Ishikawa (cell line): ENCODE measurements at regions not wholly inside any gene's neighbourhood (a gene's known extent, or its start where the extent isn't known, plus 50 kb on each side); places are given as distances from the start of the nearest gene placed in this dataset.

Experiments
- CEBPB ChIP-seq: IDR thresholded peaks from 2 replicates; pipeline ENCODE4 v1.6.1; 2012
- CREB1 ChIP-seq: IDR thresholded peaks from 2 replicates; pipeline ENCODE4 v1.6.1; 2012; ENCODE audit warnings: low read depth
- EP300 ChIP-seq: IDR thresholded peaks from 2 replicates; pipeline ENCODE4 v1.6.1; 2012; ENCODE audit warnings: borderline replicate concordance
- RAD21 ChIP-seq: IDR thresholded peaks from 2 replicates; pipeline ENCODE4 v1.6.1; 2012; ENCODE audit warnings: low read depth
- TAF1 ChIP-seq: IDR thresholded peaks from 2 replicates; pipeline ENCODE4 v1.6.1; 2012; ENCODE audit warnings: low read depth, mild to moderate bottlenecking
- TEAD4 ChIP-seq: IDR thresholded peaks from 2 replicates; pipeline ENCODE4 v1.6.1; 2012
- USF1 ChIP-seq: IDR thresholded peaks from 2 replicates; pipeline ENCODE4 v1.6.1; 2012
- ZBTB7A ChIP-seq: IDR thresholded peaks from 2 replicates; pipeline ENCODE4 v1.6.1; 2012; ENCODE audit warnings: low read depth
- TF ChIP-seq, protein P1 (sequence below): IDR thresholded peaks from 2 replicates; pipeline ENCODE4 v1.6.1; 2012
- TF ChIP-seq, protein P2 (sequence below): IDR thresholded peaks from 2 replicates; pipeline ENCODE4 v1.6.1; 2012; ENCODE audit warnings: low read depth, mild to moderate bottlenecking

- TF ChIP-seq TAF1: no peak
- TF ChIP-seq EP300: no peak
- TF ChIP-seq RAD21: no peak
- no peak for TF ChIP-seq ZBTB7A
- TF ChIP-seq, protein P1, sequence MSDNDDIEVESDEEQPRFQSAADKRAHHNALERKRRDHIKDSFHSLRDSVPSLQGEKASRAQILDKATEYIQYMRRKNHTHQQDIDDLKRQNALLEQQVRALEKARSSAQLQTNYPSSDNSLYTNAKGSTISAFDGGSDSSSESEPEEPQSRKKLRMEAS: no peak
- no peak for TF ChIP-seq CEBPB
- TF ChIP-seq, protein P2, sequence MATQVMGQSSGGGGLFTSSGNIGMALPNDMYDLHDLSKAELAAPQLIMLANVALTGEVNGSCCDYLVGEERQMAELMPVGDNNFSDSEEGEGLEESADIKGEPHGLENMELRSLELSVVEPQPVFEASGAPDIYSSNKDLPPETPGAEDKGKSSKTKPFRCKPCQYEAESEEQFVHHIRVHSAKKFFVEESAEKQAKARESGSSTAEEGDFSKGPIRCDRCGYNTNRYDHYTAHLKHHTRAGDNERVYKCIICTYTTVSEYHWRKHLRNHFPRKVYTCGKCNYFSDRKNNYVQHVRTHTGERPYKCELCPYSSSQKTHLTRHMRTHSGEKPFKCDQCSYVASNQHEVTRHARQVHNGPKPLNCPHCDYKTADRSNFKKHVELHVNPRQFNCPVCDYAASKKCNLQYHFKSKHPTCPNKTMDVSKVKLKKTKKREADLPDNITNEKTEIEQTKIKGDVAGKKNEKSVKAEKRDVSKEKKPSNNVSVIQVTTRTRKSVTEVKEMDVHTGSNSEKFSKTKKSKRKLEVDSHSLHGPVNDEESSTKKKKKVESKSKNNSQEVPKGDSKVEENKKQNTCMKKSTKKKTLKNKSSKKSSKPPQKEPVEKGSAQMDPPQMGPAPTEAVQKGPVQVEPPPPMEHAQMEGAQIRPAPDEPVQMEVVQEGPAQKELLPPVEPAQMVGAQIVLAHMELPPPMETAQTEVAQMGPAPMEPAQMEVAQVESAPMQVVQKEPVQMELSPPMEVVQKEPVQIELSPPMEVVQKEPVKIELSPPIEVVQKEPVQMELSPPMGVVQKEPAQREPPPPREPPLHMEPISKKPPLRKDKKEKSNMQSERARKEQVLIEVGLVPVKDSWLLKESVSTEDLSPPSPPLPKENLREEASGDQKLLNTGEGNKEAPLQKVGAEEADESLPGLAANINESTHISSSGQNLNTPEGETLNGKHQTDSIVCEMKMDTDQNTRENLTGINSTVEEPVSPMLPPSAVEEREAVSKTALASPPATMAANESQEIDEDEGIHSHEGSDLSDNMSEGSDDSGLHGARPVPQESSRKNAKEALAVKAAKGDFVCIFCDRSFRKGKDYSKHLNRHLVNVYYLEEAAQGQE: no peak
- TF ChIP-seq TEAD4: no peak
- TF ChIP-seq USF1: no peak
- TF ChIP-seq CREB1: no peak
These were observed 85.2 kb downstream of the DLL1 start for GRCh38 chr6:170205534-170206316.
